GM21786 (cell line): ENCODE measurements at regions not wholly inside any gene's neighbourhood (a gene's known extent, or its start where the extent isn't known, plus 50 kb on each side); places are given as distances from the start of the nearest gene placed in this dataset.

Experiments used
- ATAC-seq: cut with Tn5 transposase; IDR thresholded peaks from one replicate; pipeline ENCODE4 v1.9.1; 2021; ENCODE audit not compliant: unreplicated experiment

GRCh38 chr5:13569090-13569715 lies 375.3 kb downstream of the DNAH5 start:
- no peak for ATAC-seq

GRCh38 chr5:13567819-13568218 lies 376.7 kb downstream of the DNAH5 start:
- ATAC-seq, result no peak

- ATAC-seq, result no peak
These were observed 377.6 kb downstream of the DNAH5 start for GRCh38 chr5:13566871-13567339.

- no peak for ATAC-seq
These were observed 386.1 kb downstream of the DNAH5 start for GRCh38 chr5:13558408-13558807.

GRCh38 chr5:13553896-13554295 lies 390.6 kb downstream of the DNAH5 start:
- ATAC-seq, result no peak

- no peak for ATAC-seq
These were observed 392.1 kb downstream of the DNAH5 start for GRCh38 chr5:13552361-13552760.

GRCh38 chr5:13551645-13552044 lies 392.8 kb downstream of the DNAH5 start:
- no peak for ATAC-seq

- no peak for ATAC-seq
These were observed 404.2 kb downstream of the DNAH5 start for GRCh38 chr5:13540168-13540750.

GRCh38 chr5:13536933-13537332 lies 407.6 kb downstream of the DNAH5 start:
- no peak for ATAC-seq

GRCh38 chr5:13533833-13534232 lies 410.7 kb downstream of the DNAH5 start:
- no peak for ATAC-seq

GRCh38 chr5:13529300-13529699 lies 415.2 kb downstream of the DNAH5 start:
- no peak for ATAC-seq

GRCh38 chr5:13524936-13525335 lies 419.6 kb downstream of the DNAH5 start:
- ATAC-seq, result no peak

GRCh38 chr5:13519131-13519530 lies 425.4 kb downstream of the DNAH5 start:
- ATAC-seq, result no peak

GRCh38 chr5:13516195-13516594 lies 428.3 kb downstream of the DNAH5 start:
- no peak for ATAC-seq

- ATAC-seq, result no peak
These were observed 433.0 kb downstream of the DNAH5 start for GRCh38 chr5:13511442-13511841.

- no peak for ATAC-seq
These were observed 433.9 kb downstream of the DNAH5 start for GRCh38 chr5:13510616-13511015.

GRCh38 chr5:13508559-13508958 lies 435.9 kb downstream of the DNAH5 start:
- ATAC-seq, result no peak

GRCh38 chr5:13505326-13505725 lies 439.2 kb downstream of the DNAH5 start:
- no peak for ATAC-seq

GRCh38 chr5:13503017-13503416 lies 441.5 kb downstream of the DNAH5 start:
- no peak for ATAC-seq

GRCh38 chr5:13501176-13501575 lies 443.3 kb downstream of the DNAH5 start:
- ATAC-seq, result no peak

GRCh38 chr5:13498279-13498678 lies 446.2 kb downstream of the DNAH5 start:
- ATAC-seq, result no peak

- ATAC-seq, result no peak
These were observed 456.1 kb downstream of the DNAH5 start for GRCh38 chr5:13488254-13488931.
